Liver (tissue), 3 donors: ENCODE measurements at regions not wholly inside any gene's neighbourhood (a gene's known extent, or its start where the extent isn't known, plus 50 kb on each side); places are given as distances from the start of the nearest gene placed in this dataset.

Source experiments
- CTCF ChIP-seq: fragments of 150-350 bp; IDR thresholded peaks from 2 replicates; pipeline ENCODE4 v1.5.1; 2017; ENCODE audit warnings: improper control_type of control experiment, low read depth, low read length; ENCODE audit not compliant: missing input control
- GABPA ChIP-seq, 2 donors: IDR thresholded peaks in 1 of 2; conservative IDR thresholded peaks in 1 of 2; 2 replicates each; pipeline ENCODE4 v1.6.1; 2016; ENCODE audit warnings: antibody characterized with exemption in 2 of 2, mild to moderate bottlenecking in 1 of 2, moderate library complexity in 1 of 2
- JUND ChIP-seq, 2 donors: IDR thresholded peaks; 2 replicates each; pipeline ENCODE4 v1.6.1; 2016; ENCODE audit warnings: antibody characterized with exemption in 2 of 2
- MAX ChIP-seq: IDR thresholded peaks from 2 replicates; pipeline ENCODE4 v1.6.1; 2016; ENCODE audit warnings: antibody characterized with exemption
- RAD21 ChIP-seq, 2 donors: IDR thresholded peaks; 2 replicates each; pipeline ENCODE4 v1.6.1; 2016; ENCODE audit warnings: antibody characterized with exemption in 2 of 2, mild to moderate bottlenecking in 2 of 2
- YY1 ChIP-seq: IDR thresholded peaks from 2 replicates; pipeline ENCODE4 v1.6.1; 2016; ENCODE audit warnings: antibody characterized with exemption, mild to moderate bottlenecking
- donor health status: healthy.
- donor health status: healthy.

GRCh38 chr2:49286045-49286444 is 131.7 kb upstream of the FSHR start:
- TF ChIP-seq CTCF (no peak), JUND (IDR thresholded peaks at IDR 0.05) (no peak), GABPA (IDR thresholded peaks at IDR 0.05 in 1 of 2, conservative IDR thresholded peaks at IDR 0.05 in 1 of 2) (no peak), MAX (no peak), YY1 (no peak), RAD21 (IDR thresholded peaks at IDR 0.05) (no peak)
